Smooth muscle cell (in vitro differentiated cells): ENCODE measurements at regions not wholly inside any gene's neighbourhood (a gene's known extent, or its start where the extent isn't known, plus 50 kb on each side); places are given as distances from the start of the nearest gene placed in this dataset.

Source experiments
- DNase-seq: peaks from one replicate; lab custom pipeline; 2025; ENCODE audit not compliant: unreplicated experiment; lab: John Stamatoyannopoulos, UW
- H2AFZ ChIP-seq: fragments of 200-600 bp; sonication (generic); 2 replicates; pipeline ENCODE4 v1.6.0; 2016; ENCODE audit warnings: antibody characterized with exemption, low read depth, mild to moderate bottlenecking
- H3F3A ChIP-seq: fragments of 200-600 bp; sonication (generic); 2 replicates; pipeline ENCODE4 v1.6.0; 2017; ENCODE audit warnings: antibody characterized with exemption, low read depth
- H3K27ac ChIP-seq: fragments of 200-600 bp; sonication (generic); 2 replicates; pipeline ENCODE4 v1.5.1; 2016; ENCODE audit warnings: low read depth, mild to moderate bottlenecking
- H3K27me3 ChIP-seq: fragments of 200-600 bp; sonication (generic); 2 replicates; pipeline ENCODE4 v1.6.1; 2016; ENCODE audit warnings: low read depth, mild to moderate bottlenecking
- H3K36me3 ChIP-seq: fragments of 200-600 bp; sonication (generic); 2 replicates; pipeline ENCODE4 v1.5.1; 2016; ENCODE audit warnings: low read depth
- H3K4me1 ChIP-seq: fragments of 200-600 bp; sonication (generic); 2 replicates; pipeline ENCODE4 v1.5.1; 2016; ENCODE audit warnings: low read depth
- H3K4me2 ChIP-seq: fragments of 200-600 bp; sonication (generic); 2 replicates; pipeline ENCODE4 v1.6.0; 2016; ENCODE audit warnings: mild to moderate bottlenecking
- H3K4me3 ChIP-seq: fragments of 200-600 bp; sonication (generic); 2 replicates; pipeline ENCODE4 v1.5.1; 2016; ENCODE audit warnings: mild to moderate bottlenecking
- H3K79me2 ChIP-seq: fragments of 200-600 bp; sonication (generic); 2 replicates; pipeline ENCODE4 v1.6.0; 2016; ENCODE audit warnings: low read depth, mild to moderate bottlenecking
- H3K9ac ChIP-seq: fragments of 200-600 bp; sonication (generic); 2 replicates; pipeline ENCODE4 v1.6.0; 2016; ENCODE audit warnings: low read depth
- H3K9me3 ChIP-seq: fragments of 200-600 bp; sonication (generic); replicated peaks from 2 replicates; pipeline ENCODE4 v1.5.1; 2016; ENCODE audit warnings: low read depth
- H4K20me1 ChIP-seq: fragments of 200-600 bp; sonication (generic); 2 replicates; pipeline ENCODE4 v1.6.0; 2016; ENCODE audit warnings: low read depth
- WGBS: methylation state at CpG from one replicate; pipeline ENCODE4 v1.1.7; 2016; ENCODE audit warnings: low lambda C conversion rate; 5-methylcytosine and 5-hydroxymethylcytosine counted together
- TF ChIP-seq, protein P1 (sequence below): fragments of 200-600 bp; sonication (generic); IDR thresholded peaks from 2 replicates; pipeline ENCODE4 v1.5.1; 2017; ENCODE audit warnings: borderline replicate concordance, mild to moderate bottlenecking, antibody characterized with exemption; ENCODE audit not compliant: insufficient read depth, poor library complexity, severe bottlenecking

DNA sequence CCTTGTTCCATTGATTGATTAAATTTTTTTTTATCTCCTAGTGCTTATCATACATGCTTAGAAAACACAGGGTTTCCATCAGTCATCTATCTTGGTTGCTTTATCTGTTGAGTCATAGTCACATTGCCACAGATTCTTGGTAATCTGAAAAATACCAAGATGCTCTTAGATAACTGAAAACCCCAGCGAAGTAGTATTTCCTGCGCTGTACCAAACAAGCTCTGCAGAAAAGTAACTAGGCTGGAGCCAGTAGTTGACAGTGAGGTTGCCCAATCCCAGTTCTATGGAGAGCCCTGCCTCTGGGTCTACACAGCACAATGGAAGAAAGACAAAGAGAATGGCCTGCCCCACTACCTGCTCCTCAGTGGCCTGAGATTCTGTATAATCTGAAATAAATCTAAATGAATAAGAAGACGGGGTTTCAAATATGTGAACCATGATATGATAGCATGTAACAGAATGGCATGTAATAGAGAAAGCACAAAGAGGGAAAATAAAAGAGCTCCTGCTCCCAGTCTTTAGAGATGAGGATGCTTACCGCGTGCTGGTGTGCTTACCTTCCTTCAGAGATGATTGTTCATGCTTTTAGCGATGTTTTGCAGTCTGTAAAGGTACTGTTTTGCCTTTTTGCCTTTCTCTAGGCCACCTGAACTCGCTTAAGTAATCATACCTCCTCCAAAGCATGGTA lies 55.3 kb upstream of the RAPGEF2 start:
- Histone ChIP-seq H3K27me3 (no peaks in the 10 kb centered on the region), H3K9me3 (no peaks in the 10 kb centered on the region), H2AFZ (peak overlapping the region; percentile 58), H3F3A (peaks cover 4% of the 10 kb centered on the region), H4K20me1 (no peaks in the 10 kb centered on the region), H3K79me2 (no peaks in the 10 kb centered on the region), H3K9ac (no peak overlapping the region), H3K4me2 (no peak overlapping the region), H3K4me1 (peaks cover 16% of the 10 kb centered on the region), H3K27ac (no peak overlapping the region), H3K4me3 (no peak overlapping the region), H3K36me3 (no peaks in the 10 kb centered on the region)
- 84% methylated on average over 7 of the region's 7 CpGs for WGBS
- TF ChIP-seq, protein P1, sequence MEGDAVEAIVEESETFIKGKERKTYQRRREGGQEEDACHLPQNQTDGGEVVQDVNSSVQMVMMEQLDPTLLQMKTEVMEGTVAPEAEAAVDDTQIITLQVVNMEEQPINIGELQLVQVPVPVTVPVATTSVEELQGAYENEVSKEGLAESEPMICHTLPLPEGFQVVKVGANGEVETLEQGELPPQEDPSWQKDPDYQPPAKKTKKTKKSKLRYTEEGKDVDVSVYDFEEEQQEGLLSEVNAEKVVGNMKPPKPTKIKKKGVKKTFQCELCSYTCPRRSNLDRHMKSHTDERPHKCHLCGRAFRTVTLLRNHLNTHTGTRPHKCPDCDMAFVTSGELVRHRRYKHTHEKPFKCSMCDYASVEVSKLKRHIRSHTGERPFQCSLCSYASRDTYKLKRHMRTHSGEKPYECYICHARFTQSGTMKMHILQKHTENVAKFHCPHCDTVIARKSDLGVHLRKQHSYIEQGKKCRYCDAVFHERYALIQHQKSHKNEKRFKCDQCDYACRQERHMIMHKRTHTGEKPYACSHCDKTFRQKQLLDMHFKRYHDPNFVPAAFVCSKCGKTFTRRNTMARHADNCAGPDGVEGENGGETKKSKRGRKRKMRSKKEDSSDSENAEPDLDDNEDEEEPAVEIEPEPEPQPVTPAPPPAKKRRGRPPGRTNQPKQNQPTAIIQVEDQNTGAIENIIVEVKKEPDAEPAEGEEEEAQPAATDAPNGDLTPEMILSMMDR = no peak
- DNase-seq = no peak

DNA sequence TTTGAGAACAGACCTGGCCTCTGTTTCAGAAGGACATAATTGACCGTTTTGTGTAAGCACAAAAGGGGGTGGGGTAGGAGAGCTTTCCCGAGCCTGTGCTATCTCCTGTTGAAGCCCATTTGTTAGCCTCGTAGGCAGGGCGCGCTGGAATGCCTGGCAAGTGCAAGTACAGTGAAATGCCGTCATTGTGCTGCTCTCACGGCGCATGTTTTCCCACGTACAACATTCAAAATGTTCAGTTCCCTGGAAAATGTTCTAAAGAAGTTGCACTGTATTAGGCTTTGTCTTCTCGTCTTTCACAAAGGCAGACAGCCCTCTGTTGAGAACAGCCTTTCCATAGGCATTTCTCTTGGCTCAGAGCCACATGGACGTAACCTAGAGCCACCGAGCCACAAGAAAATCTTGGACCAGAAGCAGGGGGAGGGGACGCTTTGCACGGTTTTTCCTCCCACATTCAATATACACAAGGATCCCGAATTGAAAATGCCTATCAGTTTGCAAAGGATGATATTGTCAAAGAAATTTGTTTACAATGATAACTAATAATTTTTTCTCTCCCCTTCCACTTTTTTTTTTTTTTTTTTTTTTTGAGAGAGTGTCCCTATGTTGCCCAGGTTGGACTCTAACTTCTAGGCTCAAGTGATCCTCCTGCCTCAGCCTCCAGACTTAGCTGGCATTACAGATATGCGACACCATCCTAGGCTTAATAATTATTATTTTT lies 54.6 kb upstream of the RAPGEF2 start:
- Histone ChIP-seq H3K4me3 (peak overlapping the region; percentile 4), H3K36me3 (no peaks in the 10 kb centered on the region), H2AFZ (peak overlapping the region; percentile 58), H3K79me2 (no peaks in the 10 kb centered on the region), H4K20me1 (no peaks in the 10 kb centered on the region), H3K4me2 (no peak overlapping the region), H3K9me3 (no peaks in the 10 kb centered on the region), H3K27ac (no peak overlapping the region), H3K9ac (no peak overlapping the region), H3K4me1 (peaks cover 16% of the 10 kb centered on the region), H3K27me3 (no peaks in the 10 kb centered on the region), H3F3A (peaks cover 4% of the 10 kb centered on the region)
- 65% methylated on average over 16 of the region's 16 CpGs for WGBS
- no peak for DNase-seq
- TF ChIP-seq, protein P1 = no peak

DNA sequence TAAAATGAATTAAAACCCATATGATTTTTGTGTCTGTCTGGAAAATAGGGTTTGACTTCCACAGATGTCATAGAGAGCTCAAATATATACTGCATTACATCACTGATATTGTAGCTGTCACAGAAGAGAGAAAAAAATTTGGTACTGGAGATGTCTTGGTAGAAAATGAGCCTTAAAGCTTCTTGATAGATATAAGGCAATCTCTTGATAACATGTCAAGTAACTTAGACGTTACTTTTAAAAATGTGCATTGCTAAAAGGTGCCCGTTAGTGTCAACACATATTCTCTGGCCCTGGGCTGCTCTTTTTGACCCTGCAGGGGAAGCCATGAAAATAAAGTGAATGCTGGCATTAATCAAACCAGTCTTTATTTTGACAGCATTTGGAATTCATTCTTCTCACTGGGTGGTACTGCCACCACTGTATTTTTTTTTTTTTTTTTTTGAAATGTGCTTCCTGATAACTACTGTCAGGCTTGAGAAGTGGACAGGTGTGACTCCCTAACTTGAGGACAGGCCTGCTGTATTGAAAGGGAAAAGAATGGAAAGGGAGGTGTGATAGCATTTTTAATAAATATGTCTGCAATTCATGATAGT lies 53.0 kb upstream of the RAPGEF2 start:
- Histone ChIP-seq H3K4me1 (peaks cover 16% of the 10 kb centered on the region), H3K27me3 (no peaks in the 10 kb centered on the region), H2AFZ (no peak overlapping the region), H3F3A (peaks cover 4% of the 10 kb centered on the region), H3K79me2 (no peaks in the 10 kb centered on the region), H3K27ac (no peak overlapping the region), H4K20me1 (no peaks in the 10 kb centered on the region), H3K4me3 (no peak overlapping the region), H3K36me3 (no peaks in the 10 kb centered on the region), H3K4me2 (no peak overlapping the region), H3K9ac (no peak overlapping the region), H3K9me3 (no peaks in the 10 kb centered on the region)
- no peak for DNase-seq
- WGBS = 61% methylated on average over 2 of the region's 2 CpGs
- TF ChIP-seq, protein P1 = no peak
